WTC11 (cell line): ENCODE measurements at regions not wholly inside any gene's neighbourhood (a gene's known extent, or its start where the extent isn't known, plus 50 kb on each side); places are given as distances from the start of the nearest gene placed in this dataset.

Source experiments
- ATAC-seq: fragments of 200-7000 bp; cut with Tn5 transposase; 2 replicates; pipeline ENCODE4 v1.10.0; 2021; ENCODE audit warnings: mild to moderate bottlenecking, moderate library complexity
- CTCF ChIA-PET: fragments of 300-600 bp; sonication (Branson Sonifier 250); formaldehyde crosslinking; loops from one replicate; lab custom pipeline; 2021; ENCODE audit warnings: antibody characterized with exemption; lab: Charles Lee
- POLR2A ChIA-PET: fragments of 350-600 bp; sonication (Branson Sonifier 250); formaldehyde crosslinking; loops from one replicate; lab custom pipeline; 2021; ENCODE audit warnings: antibody characterized with exemption; lab: Charles Lee
- DNase-seq: peaks from one replicate; pipeline ENCODE4 v3.0.0; 2021; ENCODE audit warnings: low spot score
- H3K27ac Mint-ChIP-seq: 2 replicates; pipeline ENCODE4 v1.8.0; 2021; ENCODE audit warnings: mixed read lengths
- H3K27me3 Mint-ChIP-seq: 2 replicates; pipeline ENCODE4 v1.8.0; 2021; ENCODE audit warnings: low read depth, mild to moderate bottlenecking, moderate library complexity, mixed read lengths
- H3K36me3 Mint-ChIP-seq: 2 replicates; pipeline ENCODE4 v1.8.0; 2021; ENCODE audit warnings: mixed read lengths
- H3K4me1 Mint-ChIP-seq: 2 replicates; pipeline ENCODE4 v1.8.0; 2022; ENCODE audit warnings: mixed read lengths
- H3K4me3 Mint-ChIP-seq: 2 replicates; pipeline ENCODE4 v1.8.0; 2021; ENCODE audit warnings: mild to moderate bottlenecking, moderate library complexity, mixed read lengths
- H3K9me3 Mint-ChIP-seq: 2 replicates; pipeline ENCODE4 v1.8.0; 2021; ENCODE audit warnings: mixed read lengths
- CBFB ChIP-seq: sonication (generic); formaldehyde crosslinking; IDR thresholded peaks from 2 replicates; pipeline ENCODE4 v1.8.1; 2022; ENCODE audit warnings: mild to moderate bottlenecking, low read depth, missing genetic modification reagents
- CREB1 ChIP-seq: sonication (generic); formaldehyde crosslinking; IDR thresholded peaks from 2 replicates; pipeline ENCODE4 v1.8.0; 2023; ENCODE audit warnings: mild to moderate bottlenecking, missing genetic modification reagents
- E2F1 ChIP-seq: sonication (generic); formaldehyde crosslinking; IDR thresholded peaks from 2 replicates; pipeline ENCODE4 v1.8.0; 2022; ENCODE audit warnings: mild to moderate bottlenecking, missing genetic modification reagents
- E2F4 ChIP-seq: sonication (generic); formaldehyde crosslinking; IDR thresholded peaks from 2 replicates; pipeline ENCODE4 v1.8.1; 2022; ENCODE audit warnings: low read depth, mild to moderate bottlenecking, moderate library complexity, missing genetic modification reagents, borderline replicate concordance
- EMX1 ChIP-seq: fragments of 250-450 bp; sonication (Bioruptor Pico); IDR thresholded peaks from 2 replicates; pipeline ENCODE4 v1.8.0; 2021; ENCODE audit warnings: mild to moderate bottlenecking
- FOXP1 ChIP-seq: sonication (generic); formaldehyde crosslinking; IDR thresholded peaks from 2 replicates; pipeline ENCODE4 v1.8.0; 2022; ENCODE audit warnings: missing genetic modification reagents, mild to moderate bottlenecking, moderate library complexity, borderline replicate concordance
- JUN ChIP-seq: sonication (generic); formaldehyde crosslinking; IDR thresholded peaks from 2 replicates; pipeline ENCODE4 v1.8.0; 2023; ENCODE audit warnings: mild to moderate bottlenecking, missing genetic modification reagents
- KAT7 ChIP-seq: sonication (generic); formaldehyde crosslinking; IDR thresholded peaks from 2 replicates; pipeline ENCODE4 v1.8.1; 2023; ENCODE audit warnings: missing genetic modification reagents, mild to moderate bottlenecking, borderline replicate concordance
- NFATC4 ChIP-seq: fragments of 250-450 bp; sonication (Bioruptor Pico); IDR thresholded peaks from 2 replicates; pipeline ENCODE4 v1.9.0; 2021; ENCODE audit warnings: mild to moderate bottlenecking
- RELA ChIP-seq: sonication (generic); formaldehyde crosslinking; IDR thresholded peaks from 2 replicates; pipeline ENCODE4 v1.8.1; 2022; ENCODE audit warnings: missing genetic modification reagents, mild to moderate bottlenecking, borderline replicate concordance
- TP53 ChIP-seq: sonication (generic); formaldehyde crosslinking; IDR thresholded peaks from 2 replicates; pipeline ENCODE4 v1.8.1; 2023; ENCODE audit warnings: mild to moderate bottlenecking, missing genetic modification reagents
- ZNF232 ChIP-seq: sonication (generic); formaldehyde crosslinking; IDR thresholded peaks from 2 replicates; pipeline ENCODE4 v1.8.0; 2022; ENCODE audit warnings: mild to moderate bottlenecking, missing genetic modification reagents
- ZNF423 ChIP-seq: fragments of 250-450 bp; sonication (Bioruptor Pico); IDR thresholded peaks from 2 replicates; pipeline ENCODE4 v2.1.2; 2022; ENCODE audit warnings: mild to moderate bottlenecking, moderate library complexity
- TF ChIP-seq, protein P1 (sequence below): sonication (generic); formaldehyde crosslinking; IDR thresholded peaks from 2 replicates; pipeline ENCODE4 v1.8.1; 2022; ENCODE audit warnings: missing genetic modification reagents, borderline replicate concordance
- TF ChIP-seq, protein P2 (sequence below): sonication (generic); formaldehyde crosslinking; IDR thresholded peaks from 2 replicates; pipeline ENCODE4 v1.8.1; 2023; ENCODE audit warnings: mild to moderate bottlenecking, missing genetic modification reagents
- TF ChIP-seq, protein P3 (sequence below): fragments of 250-450 bp; sonication (Bioruptor Pico); IDR thresholded peaks from 2 replicates; pipeline ENCODE4 v1.8.0; 2021; ENCODE audit warnings: mild to moderate bottlenecking
- TF ChIP-seq, protein P4 (sequence below): sonication (generic); formaldehyde crosslinking; IDR thresholded peaks from 2 replicates; pipeline ENCODE4 v1.8.0; 2023; ENCODE audit warnings: missing genetic modification reagents
- TF ChIP-seq, protein P5 (sequence below): sonication (generic); formaldehyde crosslinking; IDR thresholded peaks from 2 replicates; pipeline ENCODE4 v1.8.1; 2022; ENCODE audit warnings: low read depth, missing genetic modification reagents, borderline replicate concordance
- TF ChIP-seq, protein P6 (sequence below): sonication (generic); formaldehyde crosslinking; IDR thresholded peaks from 2 replicates; pipeline ENCODE4 v1.8.0; 2022; ENCODE audit warnings: mild to moderate bottlenecking, missing genetic modification reagents

DNA sequence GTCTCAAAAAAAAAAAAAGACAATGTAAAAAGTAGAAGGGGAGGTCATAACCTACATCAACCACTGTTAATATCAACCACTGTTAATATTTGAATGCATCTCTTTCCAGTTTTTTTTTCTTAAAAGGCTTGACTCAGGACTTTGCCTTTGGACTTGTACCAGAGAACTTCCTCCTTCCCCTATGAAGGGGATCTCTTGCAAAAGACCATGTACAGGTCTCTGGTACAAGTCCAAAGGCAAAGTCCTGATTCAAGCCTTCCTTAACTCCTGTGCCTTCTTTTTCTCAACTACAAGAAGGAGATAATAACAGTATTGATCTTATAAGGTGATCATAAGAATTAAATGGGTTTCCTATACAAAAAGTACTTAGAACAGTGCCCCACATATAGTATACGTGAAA lies 563.5 kb downstream of the BUD13 start:
- Mint-ChIP-seq H3K9me3 (no peaks in the 10 kb centered on the region), H3K27ac (no peak overlapping the region), H3K27me3 (no peaks in the 10 kb centered on the region), H3K4me1 (peaks cover 6% of the 10 kb centered on the region), H3K4me3 (no peak overlapping the region), H3K36me3 (no peaks in the 10 kb centered on the region)
- ChIA-PET CTCF (no interaction called here), POLR2A (no interaction called here)
- ATAC-seq (no peak), DNase-seq (no peak)
- TF ChIP-seq TP53 (CRISPR knock-in tag) = no peak
- no peak for TF ChIP-seq ZNF423 (CRISPR knock-in tag)
- TF ChIP-seq FOXP1 (CRISPR knock-in tag) = no peak
- TF ChIP-seq, protein P1, sequence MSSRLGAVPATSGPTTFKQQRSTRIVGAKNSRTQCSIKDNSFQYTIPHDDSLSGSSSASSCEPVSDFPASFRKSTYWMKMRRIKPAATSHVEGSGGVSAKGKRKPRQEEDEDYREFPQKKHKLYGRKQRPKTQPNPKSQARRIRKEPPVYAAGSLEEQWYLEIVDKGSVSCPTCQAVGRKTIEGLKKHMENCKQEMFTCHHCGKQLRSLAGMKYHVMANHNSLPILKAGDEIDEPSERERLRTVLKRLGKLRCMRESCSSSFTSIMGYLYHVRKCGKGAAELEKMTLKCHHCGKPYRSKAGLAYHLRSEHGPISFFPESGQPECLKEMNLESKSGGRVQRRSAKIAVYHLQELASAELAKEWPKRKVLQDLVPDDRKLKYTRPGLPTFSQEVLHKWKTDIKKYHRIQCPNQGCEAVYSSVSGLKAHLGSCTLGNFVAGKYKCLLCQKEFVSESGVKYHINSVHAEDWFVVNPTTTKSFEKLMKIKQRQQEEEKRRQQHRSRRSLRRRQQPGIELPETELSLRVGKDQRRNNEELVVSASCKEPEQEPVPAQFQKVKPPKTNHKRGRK (CRISPR knock-in tag) = no peak
- TF ChIP-seq, protein P2, sequence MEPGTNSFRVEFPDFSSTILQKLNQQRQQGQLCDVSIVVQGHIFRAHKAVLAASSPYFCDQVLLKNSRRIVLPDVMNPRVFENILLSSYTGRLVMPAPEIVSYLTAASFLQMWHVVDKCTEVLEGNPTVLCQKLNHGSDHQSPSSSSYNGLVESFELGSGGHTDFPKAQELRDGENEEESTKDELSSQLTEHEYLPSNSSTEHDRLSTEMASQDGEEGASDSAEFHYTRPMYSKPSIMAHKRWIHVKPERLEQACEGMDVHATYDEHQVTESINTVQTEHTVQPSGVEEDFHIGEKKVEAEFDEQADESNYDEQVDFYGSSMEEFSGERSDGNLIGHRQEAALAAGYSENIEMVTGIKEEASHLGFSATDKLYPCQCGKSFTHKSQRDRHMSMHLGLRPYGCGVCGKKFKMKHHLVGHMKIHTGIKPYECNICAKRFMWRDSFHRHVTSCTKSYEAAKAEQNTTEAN (CRISPR knock-in tag) = no peak
- TF ChIP-seq, protein P3, sequence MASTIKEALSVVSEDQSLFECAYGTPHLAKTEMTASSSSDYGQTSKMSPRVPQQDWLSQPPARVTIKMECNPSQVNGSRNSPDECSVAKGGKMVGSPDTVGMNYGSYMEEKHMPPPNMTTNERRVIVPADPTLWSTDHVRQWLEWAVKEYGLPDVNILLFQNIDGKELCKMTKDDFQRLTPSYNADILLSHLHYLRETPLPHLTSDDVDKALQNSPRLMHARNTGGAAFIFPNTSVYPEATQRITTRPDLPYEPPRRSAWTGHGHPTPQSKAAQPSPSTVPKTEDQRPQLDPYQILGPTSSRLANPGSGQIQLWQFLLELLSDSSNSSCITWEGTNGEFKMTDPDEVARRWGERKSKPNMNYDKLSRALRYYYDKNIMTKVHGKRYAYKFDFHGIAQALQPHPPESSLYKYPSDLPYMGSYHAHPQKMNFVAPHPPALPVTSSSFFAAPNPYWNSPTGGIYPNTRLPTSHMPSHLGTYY (CRISPR knock-in tag) = no peak
- TF ChIP-seq E2F4 (CRISPR knock-in tag) = no peak
- no peak for TF ChIP-seq ZNF232 (CRISPR knock-in tag)
- no peak for TF ChIP-seq EMX1 (CRISPR knock-in tag)
- no peak for TF ChIP-seq RELA (CRISPR knock-in tag)
- no peak for TF ChIP-seq CREB1
- TF ChIP-seq, protein P4, sequence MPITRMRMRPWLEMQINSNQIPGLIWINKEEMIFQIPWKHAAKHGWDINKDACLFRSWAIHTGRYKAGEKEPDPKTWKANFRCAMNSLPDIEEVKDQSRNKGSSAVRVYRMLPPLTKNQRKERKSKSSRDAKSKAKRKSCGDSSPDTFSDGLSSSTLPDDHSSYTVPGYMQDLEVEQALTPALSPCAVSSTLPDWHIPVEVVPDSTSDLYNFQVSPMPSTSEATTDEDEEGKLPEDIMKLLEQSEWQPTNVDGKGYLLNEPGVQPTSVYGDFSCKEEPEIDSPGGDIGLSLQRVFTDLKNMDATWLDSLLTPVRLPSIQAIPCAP = no peak
- TF ChIP-seq, all 79 proteins: peak for 0

DNA sequence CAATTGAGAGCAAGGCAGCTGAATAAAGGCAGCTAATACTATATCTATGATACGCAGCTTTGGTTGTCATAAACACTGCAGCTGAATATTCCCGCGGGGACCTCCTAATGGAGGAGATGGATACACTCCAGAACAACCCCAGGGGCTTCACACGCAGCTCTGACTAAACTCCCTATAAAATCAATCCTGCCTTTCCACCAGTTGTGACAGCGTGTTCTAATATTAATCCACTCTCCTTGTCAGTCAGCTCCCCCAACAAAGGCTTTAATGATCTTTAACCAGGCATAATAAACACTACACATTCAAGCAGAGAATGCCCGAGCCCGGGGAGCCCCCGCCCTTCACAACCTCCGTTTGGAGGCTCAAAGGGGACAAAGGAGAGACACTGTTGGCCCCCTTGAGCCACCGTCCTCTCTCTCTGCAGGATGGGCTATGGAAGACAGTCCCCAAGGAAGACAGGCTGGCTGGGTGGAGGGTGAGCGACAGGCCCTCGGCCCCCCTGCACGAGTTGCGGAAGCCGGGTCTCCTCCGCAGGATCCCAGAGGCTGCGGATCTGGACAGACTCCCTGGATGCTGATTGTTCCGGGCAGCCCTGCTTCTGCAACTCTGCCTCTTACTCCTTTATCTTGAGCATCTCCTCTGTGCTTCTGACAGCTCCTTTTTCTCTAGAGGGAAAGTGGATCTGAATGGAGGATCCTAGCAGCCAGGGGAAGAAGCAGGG lies 565.2 kb downstream of the BUD13 start:
- Mint-ChIP-seq H3K36me3 (no peaks in the 10 kb centered on the region), H3K27ac (no peak overlapping the region), H3K4me3 (no peak overlapping the region), H3K9me3 (no peaks in the 10 kb centered on the region), H3K4me1 (peaks cover 6% of the 10 kb centered on the region), H3K27me3 (no peaks in the 10 kb centered on the region)
- ChIA-PET CTCF (interaction anchor here (0.6 to 2.8 kb wide), 5 partner anchors 8 to 74 kb away, joined by 3 to 16 read pairs (median 5); no protein-coding TSS in a partner anchor), POLR2A (no interaction called here)
- DNase-seq (no peak), ATAC-seq (no peak)
- no peak for TF ChIP-seq KAT7 (CRISPR knock-in tag)
- TF ChIP-seq NFATC4 = no peak
- TF ChIP-seq, protein P5, sequence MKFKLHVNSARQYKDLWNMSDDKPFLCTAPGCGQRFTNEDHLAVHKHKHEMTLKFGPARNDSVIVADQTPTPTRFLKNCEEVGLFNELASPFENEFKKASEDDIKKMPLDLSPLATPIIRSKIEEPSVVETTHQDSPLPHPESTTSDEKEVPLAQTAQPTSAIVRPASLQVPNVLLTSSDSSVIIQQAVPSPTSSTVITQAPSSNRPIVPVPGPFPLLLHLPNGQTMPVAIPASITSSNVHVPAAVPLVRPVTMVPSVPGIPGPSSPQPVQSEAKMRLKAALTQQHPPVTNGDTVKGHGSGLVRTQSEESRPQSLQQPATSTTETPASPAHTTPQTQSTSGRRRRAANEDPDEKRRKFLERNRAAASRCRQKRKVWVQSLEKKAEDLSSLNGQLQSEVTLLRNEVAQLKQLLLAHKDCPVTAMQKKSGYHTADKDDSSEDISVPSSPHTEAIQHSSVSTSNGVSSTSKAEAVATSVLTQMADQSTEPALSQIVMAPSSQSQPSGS (CRISPR knock-in tag) = no peak
- no peak for TF ChIP-seq E2F1
- TF ChIP-seq JUN (CRISPR knock-in tag) = no peak
- TF ChIP-seq CBFB (CRISPR knock-in tag) = no peak
- TF ChIP-seq, protein P6, sequence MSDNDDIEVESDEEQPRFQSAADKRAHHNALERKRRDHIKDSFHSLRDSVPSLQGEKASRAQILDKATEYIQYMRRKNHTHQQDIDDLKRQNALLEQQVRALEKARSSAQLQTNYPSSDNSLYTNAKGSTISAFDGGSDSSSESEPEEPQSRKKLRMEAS (CRISPR knock-in tag) = no peak
